HFF-Myc (cell line): ENCODE measurements at regions not wholly inside any gene's neighbourhood (a gene's known extent, or its start where the extent isn't known, plus 50 kb on each side); places are given as distances from the start of the nearest gene placed in this dataset.
"Not testable (repeated sequence)": the region's sequence is repeated elsewhere in the genome, so short reads cannot be mapped to it uniquely, and the experiment has no call there.

Source experiments
- DNase-seq: peaks from one replicate; pipeline ENCODE4 v3.0.0-alpha.2; 2011; ENCODE audit warnings: low read depth; ENCODE audit errors: extremely low read depth
- H3K4me3 ChIP-seq: replicated peaks from 2 replicates; pipeline ENCODE4 v1.5.1; 2011; ENCODE audit warnings: low read depth, mild to moderate bottlenecking, control low read depth, low read length
- CTCF ChIP-seq: IDR thresholded peaks from 2 replicates; pipeline ENCODE4 v1.5.1; 2012; ENCODE audit warnings: mild to moderate bottlenecking, low read depth, low read length, control low read depth; ENCODE audit errors: missing control alignments

GRCh38 chr6:145091586-145092142, 643.7 kb downstream of the EPM2A start:
- no peak for DNase-seq
- H3K4me3 ChIP-seq, result no peak overlapping the region
- TF ChIP-seq CTCF, result no peak

GRCh38 chr6:145092554-145092953, 642.8 kb downstream of the EPM2A start:
- no peak for TF ChIP-seq CTCF

GRCh38 chr6:145093226-145093625, 642.1 kb downstream of the EPM2A start:
- no peak for TF ChIP-seq CTCF
- H3K4me3 ChIP-seq, result no peak overlapping the region
- no peak for DNase-seq

More at GRCh38 chr6:145092554-145092953, 642.8 kb downstream of the EPM2A start:
- DNase-seq, result no peak
- no peak overlapping the region for H3K4me3 ChIP-seq

- H3K4me3 ChIP-seq, result no peak overlapping the region
- peak; percentile 16 for DNase-seq
- TF ChIP-seq CTCF, result no peak
Observed at GRCh38 chr6:145096846-145097245, 638.5 kb downstream of the EPM2A start.

GRCh38 chr6:145098127-145098526, 637.2 kb downstream of the EPM2A start:
- DNase-seq, H3K4me3 ChIP-seq: not testable (repeated sequence)

GRCh38 chr6:145099713-145100112, 635.6 kb downstream of the EPM2A start:
- no peak overlapping the region for H3K4me3 ChIP-seq
- DNase-seq, result no peak
- no peak for TF ChIP-seq CTCF

- DNase-seq, result no peak
- no peak overlapping the region for H3K4me3 ChIP-seq
- TF ChIP-seq CTCF, result no peak
Observed at GRCh38 chr6:145110109-145110508, 625.2 kb downstream of the EPM2A start.

- DNase-seq, H3K4me3 ChIP-seq: not testable (repeated sequence)
Observed at GRCh38 chr6:145111407-145111806, 623.9 kb downstream of the EPM2A start.
